ENCODE measurements at regions not wholly inside any gene's neighbourhood (a gene's known extent, or its start where the extent isn't known, plus 50 kb on each side); places are given as distances from the start of the nearest gene placed in this dataset.
A peak's percentile ranks its signal among the peaks of the same experiment; 100 is the strongest.

DNA sequence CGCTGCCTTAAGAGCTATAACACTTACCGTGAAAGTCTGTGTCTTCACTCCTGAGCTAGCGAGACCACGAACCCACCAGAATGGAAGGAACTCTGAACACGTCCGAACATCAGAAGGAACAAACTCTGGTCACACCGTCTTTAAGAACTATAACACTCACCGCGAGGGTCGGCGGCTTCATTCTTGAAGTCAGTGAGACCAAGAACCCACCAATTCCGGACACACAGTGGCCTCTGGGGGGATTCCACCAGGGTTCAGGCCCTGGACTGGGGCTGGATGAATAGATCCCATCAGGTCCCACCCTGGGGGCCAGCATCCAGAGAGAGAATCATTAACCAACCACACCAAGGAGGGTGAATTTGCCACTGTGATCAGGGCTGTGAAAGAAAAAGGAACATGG, 55.8 kb upstream of the ATP12A start:
- no peak for TF ChIP-seq ZFX (IDR thresholded peaks at IDR 0.05)
- TF ChIP-seq, protein P1, sequence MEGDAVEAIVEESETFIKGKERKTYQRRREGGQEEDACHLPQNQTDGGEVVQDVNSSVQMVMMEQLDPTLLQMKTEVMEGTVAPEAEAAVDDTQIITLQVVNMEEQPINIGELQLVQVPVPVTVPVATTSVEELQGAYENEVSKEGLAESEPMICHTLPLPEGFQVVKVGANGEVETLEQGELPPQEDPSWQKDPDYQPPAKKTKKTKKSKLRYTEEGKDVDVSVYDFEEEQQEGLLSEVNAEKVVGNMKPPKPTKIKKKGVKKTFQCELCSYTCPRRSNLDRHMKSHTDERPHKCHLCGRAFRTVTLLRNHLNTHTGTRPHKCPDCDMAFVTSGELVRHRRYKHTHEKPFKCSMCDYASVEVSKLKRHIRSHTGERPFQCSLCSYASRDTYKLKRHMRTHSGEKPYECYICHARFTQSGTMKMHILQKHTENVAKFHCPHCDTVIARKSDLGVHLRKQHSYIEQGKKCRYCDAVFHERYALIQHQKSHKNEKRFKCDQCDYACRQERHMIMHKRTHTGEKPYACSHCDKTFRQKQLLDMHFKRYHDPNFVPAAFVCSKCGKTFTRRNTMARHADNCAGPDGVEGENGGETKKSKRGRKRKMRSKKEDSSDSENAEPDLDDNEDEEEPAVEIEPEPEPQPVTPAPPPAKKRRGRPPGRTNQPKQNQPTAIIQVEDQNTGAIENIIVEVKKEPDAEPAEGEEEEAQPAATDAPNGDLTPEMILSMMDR (conservative IDR thresholded peaks at IDR 0.05), result no peak
- no peak overlapping the region for H3K27ac ChIP-seq

- H3K27ac ChIP-seq, result no peak overlapping the region
- TF ChIP-seq, protein P1 (conservative IDR thresholded peaks at IDR 0.05), result no peak
- TF ChIP-seq ZFX (IDR thresholded peaks at IDR 0.05), result no peak
Observed at GRCh38 chr13:24624801-24625231, 55.4 kb upstream of the ATP12A start.

DNA sequence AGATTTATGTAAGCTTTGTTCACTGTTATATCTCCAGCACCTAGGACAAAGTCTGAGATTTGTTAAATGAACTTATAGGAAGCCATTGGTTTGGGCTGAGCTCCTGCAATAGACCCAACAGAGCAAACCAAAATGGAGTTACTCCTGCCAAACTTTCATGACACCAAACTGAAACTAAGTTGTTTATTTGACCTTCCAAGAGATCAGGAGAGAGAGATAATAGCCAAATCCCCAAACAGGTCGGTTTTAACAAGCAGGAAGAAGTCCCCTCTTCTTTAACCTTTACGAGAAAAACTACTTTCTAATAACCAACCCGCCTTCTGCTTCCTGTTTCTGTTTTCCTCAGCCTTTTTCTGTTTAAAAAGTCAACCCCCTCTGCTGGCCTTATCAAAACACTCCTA, 54.9 kb upstream of the ATP12A start:
- H3K27ac ChIP-seq, result no peak overlapping the region
- TF ChIP-seq, protein P1 (conservative IDR thresholded peaks at IDR 0.05), result no peak
- TF ChIP-seq ZFX (IDR thresholded peaks at IDR 0.05), result no peak

GRCh38 chr13:24625870-24626849, 54.0 kb upstream of the ATP12A start:
- H3K27ac ChIP-seq, result no peak overlapping the region
- TF ChIP-seq ZFX (IDR thresholded peaks at IDR 0.05), result no peak
- TF ChIP-seq, protein P1 (conservative IDR thresholded peaks at IDR 0.05), result no peak

- TF ChIP-seq ZFX (IDR thresholded peaks at IDR 0.05), result no peak
- TF ChIP-seq, protein P1 (conservative IDR thresholded peaks at IDR 0.05), result peak; percentile 99
- H3K27ac ChIP-seq, result no peak overlapping the region
Observed at GRCh38 chr13:24627090-24627714, 53.0 kb upstream of the ATP12A start.

DNA sequence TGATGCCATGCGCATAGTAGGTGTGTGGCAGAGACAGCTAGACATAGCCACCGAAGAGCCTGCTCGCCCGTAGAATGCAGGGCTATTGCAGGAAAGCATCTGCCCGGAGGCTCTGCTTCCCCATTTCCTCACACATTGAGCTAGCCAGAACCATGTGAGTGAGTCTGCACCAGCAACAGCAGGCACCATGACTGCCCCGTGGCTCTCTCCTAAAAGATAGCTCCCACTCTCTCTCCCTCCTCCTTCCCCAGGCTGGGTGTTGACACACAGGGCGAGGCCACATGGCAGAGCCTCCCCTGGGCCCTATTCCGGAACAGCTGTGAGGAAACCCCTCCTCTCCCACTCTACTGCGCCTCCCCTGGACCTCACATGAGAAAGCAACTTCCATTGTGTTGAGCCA, 52.3 kb upstream of the ATP12A start:
- no peak for TF ChIP-seq ZFX (IDR thresholded peaks at IDR 0.05)
- TF ChIP-seq, protein P1 (conservative IDR thresholded peaks at IDR 0.05), result no peak
- H3K27ac ChIP-seq, result no peak overlapping the region

DNA sequence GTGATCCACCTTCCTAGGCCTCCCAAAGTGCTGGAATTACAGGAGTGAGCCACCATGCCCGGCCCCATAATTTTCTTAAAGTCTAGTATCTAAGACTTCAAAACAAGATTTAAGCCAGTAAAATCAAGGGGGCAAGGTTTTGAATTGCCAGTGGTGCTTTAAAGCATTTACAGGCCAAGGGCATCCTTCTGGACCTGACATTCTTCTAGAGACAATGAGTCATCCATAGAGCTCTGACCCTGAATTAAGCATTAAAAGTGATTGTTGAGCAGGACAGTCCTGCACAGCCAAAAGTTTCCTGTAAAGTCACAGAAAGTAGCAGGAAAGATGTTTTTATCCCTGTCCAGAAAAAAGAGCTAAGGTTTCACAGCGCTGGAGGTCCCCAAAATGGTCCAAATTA, 50.9 kb upstream of the ATP12A start:
- TF ChIP-seq, protein P1 (conservative IDR thresholded peaks at IDR 0.05), result no peak
- no peak for TF ChIP-seq ZFX (IDR thresholded peaks at IDR 0.05)
- H3K27ac ChIP-seq, result no peak overlapping the region
